SK-N-SH (cell line): ENCODE measurements at regions not wholly inside any gene's neighbourhood (a gene's known extent, or its start where the extent isn't known, plus 50 kb on each side); places are given as distances from the start of the nearest gene placed in this dataset.

Source experiments
- CTCF ChIA-PET: fragments of 300-600, 350-600 bp; formaldehyde crosslinking; extraction: SDS; loops from one replicate; lab custom pipeline; 2021; lab: Yijun Ruan, JAX
- POLR2A ChIA-PET: fragments of 350-600 bp; sonication (Branson Sonifier 250); formaldehyde crosslinking; extraction: SDS; loops from one replicate; lab custom pipeline; 2020; ENCODE audit warnings: antibody characterized with exemption, inconsistent platforms; lab: Yijun Ruan, JAX
- DNase-seq: peaks from one replicate; pipeline ENCODE4 v3.0.0; 2012
- H2AFZ ChIP-seq: fragments of 200-600 bp; sonication (generic); 2 replicates; pipeline ENCODE4 v1.8.1; 2016; ENCODE audit warnings: antibody characterized with exemption, mild to moderate bottlenecking, low read depth
- H3F3A ChIP-seq: fragments of 200-600 bp; sonication (generic); replicated peaks from 2 replicates; pipeline ENCODE3; 2016; ENCODE audit warnings: antibody characterized with exemption, mild to moderate bottlenecking; ENCODE audit not compliant: insufficient read depth
- H3K27ac ChIP-seq, 2 experiments: fragments of 200-500 bp in 1 of 2; fragments of 200-600 bp in 1 of 2; sonication (Bioruptor generic) in 1 of 2; sonication (generic), shearing (Covaris generic) in 1 of 2; 2 replicates each; pipeline versions ENCODE4 v1.5.1 to v1.6.1; 2014 to 2016; ENCODE audit warnings: low read depth in 2 of 2, inconsistent platforms in 1 of 2, low read length in 1 of 2, mild to moderate bottlenecking in 1 of 2, mixed read lengths in 1 of 2
- H3K27me3 ChIP-seq: fragments of 200-600 bp; sonication (generic), shearing (Covaris generic); 2 replicates; pipeline ENCODE4 v1.6.1; 2016; ENCODE audit warnings: mixed run types; ENCODE audit not compliant: insufficient read depth
- H3K36me3 ChIP-seq, 2 experiments: fragments of 200-500 bp in 1 of 2; fragments of 200-600 bp in 1 of 2; sonication (Bioruptor generic) in 1 of 2; sonication (generic) in 1 of 2; replicated peaks in 1 of 2; 2 replicates each; pipeline versions ENCODE3 to v1.5.1; 2014 to 2016; ENCODE audit warnings: low read length in 1 of 2, mild to moderate bottlenecking in 1 of 2; ENCODE audit not compliant: insufficient read depth in 2 of 2, control insufficient read depth in 1 of 2
- H3K4me1 ChIP-seq, 2 experiments: fragments of 200-500 bp in 1 of 2; fragments of 200-600 bp in 1 of 2; sonication (Bioruptor generic) in 1 of 2; sonication (generic), shearing (Covaris generic) in 1 of 2; 2 replicates each; pipeline versions ENCODE4 v1.5.1 to v1.6.1; 2014 to 2016; ENCODE audit warnings: low read depth in 1 of 2, low read length in 1 of 2, mixed run types in 1 of 2; ENCODE audit not compliant: insufficient read depth in 2 of 2, control insufficient read depth in 1 of 2
- H3K4me2 ChIP-seq: fragments of 200-600 bp; sonication (generic), shearing (Covaris generic); 2 replicates; pipeline ENCODE4 v1.6.1; 2017; ENCODE audit warnings: mixed run types
- H3K4me3 ChIP-seq, 2 experiments: fragments of 200-500 bp in 1 of 2; fragments of 200-600 bp in 1 of 2; sonication (Bioruptor generic) in 1 of 2; sonication (generic), shearing (Covaris generic) in 1 of 2; 2 replicates each; pipeline versions ENCODE4 v1.5.1 to v1.8.1; 2014 to 2016; ENCODE audit warnings: low read depth in 2 of 2, inconsistent platforms in 1 of 2, low read length in 1 of 2, mild to moderate bottlenecking in 1 of 2, mixed read lengths in 1 of 2, moderate library complexity in 1 of 2
- H3K79me2 ChIP-seq: fragments of 200-600 bp; sonication (generic); 2 replicates; pipeline ENCODE4 v1.8.1; 2017; ENCODE audit warnings: mild to moderate bottlenecking; ENCODE audit not compliant: insufficient read depth
- H3K9ac ChIP-seq: fragments of 200-600 bp; sonication (generic); 2 replicates; pipeline ENCODE4 v1.6.1; 2017; ENCODE audit warnings: mixed run types
- H3K9me2 ChIP-seq: fragments of 200-600 bp; sonication (generic); 2 replicates; pipeline ENCODE4 v1.6.1; 2017; ENCODE audit warnings: mixed run types
- H3K9me3 ChIP-seq: fragments of 200-600 bp; sonication (generic); 2 replicates; pipeline ENCODE4 v1.6.1; 2017; ENCODE audit warnings: mixed run types, mild to moderate bottlenecking, moderate library complexity
- H4K20me1 ChIP-seq: fragments of 200-600 bp; sonication (generic); 2 replicates; pipeline ENCODE4 v1.6.1; 2017; ENCODE audit warnings: mild to moderate bottlenecking, mixed run types; ENCODE audit not compliant: insufficient read depth
- CTCF ChIP-seq: fragments of 200-600 bp; sonication (generic); IDR thresholded peaks from 2 replicates; pipeline ENCODE4 v1.6.1; 2017; ENCODE audit warnings: antibody characterized with exemption, mild to moderate bottlenecking, moderate library complexity
- EP300 ChIP-seq, 2 experiments: IDR thresholded peaks; 2 replicates each; pipeline versions ENCODE4 v1.4.0 to v1.6.1; 2012; ENCODE audit warnings: borderline replicate concordance in 1 of 2, low read depth in 1 of 2, low read length in 1 of 2
- EZH2phosphoT487 ChIP-seq: fragments of 200-600 bp; sonication (generic); IDR thresholded peaks from 2 replicates; pipeline ENCODE4 v1.6.1; 2017; ENCODE audit warnings: low read depth, mixed run types, mild to moderate bottlenecking, antibody characterized with exemption, moderate library complexity, borderline replicate concordance
- FOXJ3 ChIP-seq: sonication (generic); formaldehyde crosslinking; IDR thresholded peaks from 2 replicates; pipeline ENCODE4 v1.5.1; 2020; ENCODE audit warnings: mild to moderate bottlenecking, missing genetic modification reagents
- JUND ChIP-seq: IDR thresholded peaks from 2 replicates; pipeline ENCODE4 v1.4.0; 2012
- MEF2A ChIP-seq: IDR thresholded peaks from 2 replicates; pipeline ENCODE4 v1.4.0; 2012; ENCODE audit warnings: low read depth, borderline replicate concordance
- MXI1 ChIP-seq: IDR thresholded peaks from 2 replicates; pipeline ENCODE4 v1.6.1; 2012; ENCODE audit warnings: mild to moderate bottlenecking, low read depth, low read length, improper control_type of control experiment
- NFIC ChIP-seq: IDR thresholded peaks from 2 replicates; pipeline ENCODE4 v1.4.0; 2012; ENCODE audit warnings: borderline replicate concordance
- NRF1 ChIP-seq: IDR thresholded peaks from 2 replicates; pipeline ENCODE4 v1.6.1; 2012; ENCODE audit warnings: low read depth, mild to moderate bottlenecking, low read length
- POLR2AphosphoS5 ChIP-seq: IDR thresholded peaks from 2 replicates; pipeline ENCODE4 v1.6.1; 2012; ENCODE audit warnings: low read depth, low read length
- RAD21 ChIP-seq: IDR thresholded peaks from 2 replicates; pipeline ENCODE4 v1.6.1; 2012; ENCODE audit warnings: mild to moderate bottlenecking, low read length
- RCOR1 ChIP-seq: fragments of 150-350 bp; IDR thresholded peaks from 2 replicates; pipeline ENCODE4 v1.6.1; 2017; ENCODE audit warnings: antibody characterized with exemption, low read length
- SMC3 ChIP-seq: IDR thresholded peaks from 2 replicates; pipeline ENCODE4 v1.6.1; 2012; ENCODE audit warnings: low read depth, low read length, improper control_type of control experiment
- TCF12 ChIP-seq: IDR thresholded peaks from 2 replicates; pipeline ENCODE4 v1.4.0; 2012
- TEAD4 ChIP-seq: IDR thresholded peaks from 2 replicates; pipeline ENCODE4 v1.4.0; 2012; ENCODE audit warnings: mild to moderate bottlenecking, borderline replicate concordance; ENCODE audit not compliant: insufficient read depth
- USF1 ChIP-seq: IDR thresholded peaks from 2 replicates; pipeline ENCODE4 v1.4.0; 2012; ENCODE audit warnings: low read depth, borderline replicate concordance
- ZBTB33 ChIP-seq: IDR thresholded peaks from 2 replicates; pipeline ENCODE4 v1.4.0; 2012; ENCODE audit warnings: low read depth, borderline replicate concordance
- WGBS: methylation state at CpG from one replicate; pipeline ENCODE4 v1.1.6; 2017; ENCODE audit warnings: low lambda C conversion rate; 5-methylcytosine and 5-hydroxymethylcytosine counted together
- TF ChIP-seq, protein P1 (sequence below): IDR thresholded peaks from 2 replicates; pipeline ENCODE4 v1.4.0; 2012; ENCODE audit warnings: low read depth

DNA sequence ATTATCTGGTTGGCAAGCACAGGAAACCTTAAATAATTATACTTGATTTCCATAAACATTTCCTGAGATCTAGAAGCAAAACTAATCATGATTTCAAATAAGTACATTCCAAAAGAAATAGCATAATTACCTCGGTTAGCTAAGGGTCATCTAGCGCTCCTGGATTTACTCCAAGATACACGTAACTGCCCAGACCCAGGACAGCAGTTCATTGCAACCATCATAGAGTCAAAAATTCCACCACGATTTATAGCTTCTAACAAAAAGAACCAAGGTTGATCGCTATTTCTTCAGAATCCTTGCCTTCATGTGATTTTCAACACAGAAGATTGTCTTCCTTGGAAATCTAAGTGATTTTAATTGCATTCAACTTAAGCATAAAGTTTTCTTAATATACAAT lies 1235.5 kb upstream of the TENM3 start:
- H3F3A ChIP-seq: no peaks in the 10 kb centered on the region
- no peaks in the 10 kb centered on the region for H3K9me3 ChIP-seq
- no peaks in the 10 kb centered on the region for H3K36me3 ChIP-seq
- no peaks in the 10 kb centered on the region for H4K20me1 ChIP-seq
- WGBS: 44% methylated on average over 5 of the region's 5 CpGs
- CTCF ChIA-PET: no interaction called here
- H3K4me3 ChIP-seq: no peak overlapping the region
- no peaks in the 10 kb centered on the region for H3K9me2 ChIP-seq
- H3K27me3 ChIP-seq: no peaks in the 10 kb centered on the region
- POLR2A ChIA-PET: no interaction called here
- H3K27ac ChIP-seq: no peak overlapping the region; a peak in 1 of 4 replicates
- H3K4me2 ChIP-seq: no peak overlapping the region
- no peak for TF ChIP-seq NFIC
- no peak for TF ChIP-seq JUND
- no peak for TF ChIP-seq CTCF
- no peak for TF ChIP-seq USF1
- no peak for TF ChIP-seq ZBTB33
- no peak for TF ChIP-seq RCOR1
- no peak for TF ChIP-seq EP300 (IDR thresholded peaks at IDR 0.05; ENCODE audit: borderline replicate concordance in 1 of 2, low read depth in 1 of 2, low read length in 1 of 2)
- no peak for TF ChIP-seq TCF12
- TF ChIP-seq RAD21: no peak
- TF ChIP-seq MXI1: no peak
- no peak for TF ChIP-seq MEF2A
- TF ChIP-seq TEAD4: no peak
- TF ChIP-seq FOXJ3 (CRISPR knock-in tag): no peak
- no peak for TF ChIP-seq EZH2phosphoT487
- no peak for TF ChIP-seq NRF1
- TF ChIP-seq, protein P1, sequence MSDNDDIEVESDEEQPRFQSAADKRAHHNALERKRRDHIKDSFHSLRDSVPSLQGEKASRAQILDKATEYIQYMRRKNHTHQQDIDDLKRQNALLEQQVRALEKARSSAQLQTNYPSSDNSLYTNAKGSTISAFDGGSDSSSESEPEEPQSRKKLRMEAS: no peak
- TF ChIP-seq POLR2AphosphoS5: no peak
- no peak for TF ChIP-seq SMC3
- H3K9ac ChIP-seq: no peak overlapping the region
- no peaks in the 10 kb centered on the region for H3K79me2 ChIP-seq
- no peaks in the 10 kb centered on the region; a peak in 1 of 4 replicates for H3K4me1 ChIP-seq
- no peak overlapping the region for H2AFZ ChIP-seq
- DNase-seq: no peak
